A673 (cell line): ENCODE measurements at regions not wholly inside any gene's neighbourhood (a gene's known extent, or its start where the extent isn't known, plus 50 kb on each side); places are given as distances from the start of the nearest gene placed in this dataset.

ENCODE experiments used
- CTCF ChIP-seq: fragments of 300-800, 200-600 bp; sonication (generic); conservative IDR thresholded peaks from 2 replicates; pipeline ENCODE4 v1.5.1; 2017; ENCODE audit warnings: low read depth, mild to moderate bottlenecking, antibody characterized with exemption, low read length, moderate library complexity, mixed read lengths
- EZH2 ChIP-seq: fragments of 200-600 bp; sonication (generic); IDR thresholded peaks from 2 replicates; pipeline ENCODE4 v1.6.1; 2017; ENCODE audit warnings: borderline replicate concordance, low read depth, mild to moderate bottlenecking, mixed read lengths, antibody characterized with exemption, low read length; ENCODE audit not compliant: poor library complexity, severe bottlenecking

- TF ChIP-seq CTCF (no peak), EZH2 (no peak)
These were observed 202.7 kb upstream of the DAAM1 start for GRCh38 chr14:58985786-58986185.
